Upper lobe of right lung (tissue), 1 donor: ENCODE measurements at regions not wholly inside any gene's neighbourhood (a gene's known extent, or its start where the extent isn't known, plus 50 kb on each side); places are given as distances from the start of the nearest gene placed in this dataset.

Experiments
- ATAC-seq: fragments of 200-7000 bp; cut with Tn5 transposase; one replicate; pipeline ENCODE4 v1.9.1; 2020; ENCODE audit warnings: mild to moderate bottlenecking, moderate library complexity
- DNase-seq: peaks from one replicate; pipeline ENCODE4 v3.0.0-alpha.2; 2020
- H3K27ac ChIP-seq: fragments of 200-600 bp; one replicate; pipeline ENCODE4 v1.8.0; 2022
- H3K27me3 ChIP-seq: fragments of 200-600 bp; one replicate; pipeline ENCODE4 v1.8.0; 2022; ENCODE audit warnings: mild to moderate bottlenecking
- H3K36me3 ChIP-seq: fragments of 200-600 bp; one replicate; pipeline ENCODE4 v1.8.0; 2022
- H3K4me1 ChIP-seq: fragments of 200-600 bp; one replicate; pipeline ENCODE4 v1.8.0; 2022
- H3K4me3 ChIP-seq: fragments of 200-600 bp; one replicate; pipeline ENCODE4 v1.8.0; 2022; ENCODE audit warnings: mild to moderate bottlenecking
- H3K9me3 ChIP-seq: fragments of 200-600 bp; one replicate; pipeline ENCODE4 v1.8.0; 2022
- CTCF ChIP-seq: fragments of 200-600 bp; IDR thresholded peaks from one replicate; pipeline ENCODE4 v1.8.0; 2022; ENCODE audit warnings: antibody characterized with exemption
- intact Hi-C: fragments of 100-400 bp; cut with DNase I; formaldehyde crosslinking; loops from one replicate; pipeline ENCODE4 v1.11.0; 2022
- donor health status: DM: no; HTN: yes; CAD: no; lungs with severe emphysema.

DNA sequence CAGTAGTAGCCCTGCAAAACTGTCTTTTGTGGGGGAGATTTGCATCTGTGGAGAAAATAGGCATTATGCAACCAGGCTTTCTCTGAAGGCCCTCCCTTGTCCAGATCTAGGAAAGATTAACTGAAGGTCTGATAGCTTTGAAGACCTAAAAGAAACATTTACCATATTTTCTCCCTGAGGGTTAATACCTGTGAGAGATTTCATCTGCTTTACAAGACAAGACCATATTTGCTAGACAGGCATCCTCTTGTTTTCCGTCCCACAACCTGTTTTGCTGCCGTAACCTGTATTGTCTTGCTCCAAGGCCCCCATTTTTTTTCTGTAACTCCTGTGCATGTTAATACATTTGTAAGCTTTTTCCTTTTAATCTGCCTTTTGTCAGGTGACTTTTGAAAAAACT, 1985.2 kb upstream of the CDH9 start:
- H3K27me3 ChIP-seq, result no peaks in the 10 kb centered on the region
- no peak overlapping the region for H3K4me3 ChIP-seq
- DNase-seq (no peak), ATAC-seq (no peak)
- no peaks in the 10 kb centered on the region for H3K36me3 ChIP-seq
- H3K9me3 ChIP-seq, result no peaks in the 10 kb centered on the region
- TF ChIP-seq CTCF, result no peak
- no peaks in the 10 kb centered on the region for H3K4me1 ChIP-seq
- intact Hi-C loops, result no loop called here
- H3K27ac ChIP-seq, result no peak overlapping the region

- intact Hi-C loops, result no loop called here
- Histone ChIP-seq H3K4me1 (no peaks in the 10 kb centered on the region), H3K27ac (no peak overlapping the region), H3K36me3 (no peaks in the 10 kb centered on the region), H3K27me3 (no peaks in the 10 kb centered on the region), H3K4me3 (no peak overlapping the region), H3K9me3 (no peaks in the 10 kb centered on the region)
- DNase-seq (no peak), ATAC-seq (no peak)
- TF ChIP-seq CTCF, result no peak
Observed at GRCh38 chr5:29017501-29017900, 1979.1 kb upstream of the CDH9 start.

GRCh38 chr5:29016067-29016466, 1977.7 kb upstream of the CDH9 start:
- intact Hi-C loops, result no loop called here
- Histone ChIP-seq H3K27me3 (no peaks in the 10 kb centered on the region), H3K4me3 (no peak overlapping the region), H3K36me3 (no peaks in the 10 kb centered on the region), H3K27ac (no peak overlapping the region), H3K9me3 (no peaks in the 10 kb centered on the region), H3K4me1 (no peaks in the 10 kb centered on the region)
- no peak for ATAC-seq
- DNase-seq, result no peak
- TF ChIP-seq CTCF, result no peak

- intact Hi-C loops, result no loop called here
- H3K27me3 ChIP-seq, result no peaks in the 10 kb centered on the region
- H3K9me3 ChIP-seq, result no peaks in the 10 kb centered on the region
- ATAC-seq (no peak), DNase-seq (no peak)
- H3K4me3 ChIP-seq, result no peak overlapping the region
- no peak for TF ChIP-seq CTCF
- no peaks in the 10 kb centered on the region for H3K4me1 ChIP-seq
- no peak overlapping the region for H3K27ac ChIP-seq
- no peaks in the 10 kb centered on the region for H3K36me3 ChIP-seq
Observed at GRCh38 chr5:29015523-29015922, 1977.1 kb upstream of the CDH9 start.

- DNase-seq (no peak), ATAC-seq (no peak)
- Histone ChIP-seq H3K9me3 (no peaks in the 10 kb centered on the region), H3K27ac (no peak overlapping the region), H3K27me3 (no peaks in the 10 kb centered on the region), H3K4me1 (no peaks in the 10 kb centered on the region), H3K36me3 (no peaks in the 10 kb centered on the region), H3K4me3 (no peak overlapping the region)
- TF ChIP-seq CTCF, result no peak
- intact Hi-C loops, result no loop called here
Observed at GRCh38 chr5:29005386-29005785, 1967.0 kb upstream of the CDH9 start.

- no peaks in the 10 kb centered on the region for H3K4me1 ChIP-seq
Observed at GRCh38 chr5:29002481-29002880, 1964.1 kb upstream of the CDH9 start.

More at GRCh38 chr5:29002481-29002880, 1964.1 kb upstream of the CDH9 start:
- Histone ChIP-seq H3K9me3 (no peaks in the 10 kb centered on the region), H3K36me3 (no peaks in the 10 kb centered on the region), H3K27ac (no peak overlapping the region), H3K27me3 (no peaks in the 10 kb centered on the region), H3K4me3 (no peak overlapping the region)
- ATAC-seq, result no peak
- no peak for DNase-seq
- intact Hi-C loops, result no loop called here
- TF ChIP-seq CTCF, result no peak
